ENCODE measurements at regions not wholly inside any gene's neighbourhood (a gene's known extent, or its start where the extent isn't known, plus 50 kb on each side); places are given as distances from the start of the nearest gene placed in this dataset.
A peak's percentile ranks its signal among the peaks of the same experiment; 100 is the strongest.
"Not testable (repeated sequence)": the region's sequence is repeated elsewhere in the genome, so short reads cannot be mapped to it uniquely, and the experiment has no call there.

DNA sequence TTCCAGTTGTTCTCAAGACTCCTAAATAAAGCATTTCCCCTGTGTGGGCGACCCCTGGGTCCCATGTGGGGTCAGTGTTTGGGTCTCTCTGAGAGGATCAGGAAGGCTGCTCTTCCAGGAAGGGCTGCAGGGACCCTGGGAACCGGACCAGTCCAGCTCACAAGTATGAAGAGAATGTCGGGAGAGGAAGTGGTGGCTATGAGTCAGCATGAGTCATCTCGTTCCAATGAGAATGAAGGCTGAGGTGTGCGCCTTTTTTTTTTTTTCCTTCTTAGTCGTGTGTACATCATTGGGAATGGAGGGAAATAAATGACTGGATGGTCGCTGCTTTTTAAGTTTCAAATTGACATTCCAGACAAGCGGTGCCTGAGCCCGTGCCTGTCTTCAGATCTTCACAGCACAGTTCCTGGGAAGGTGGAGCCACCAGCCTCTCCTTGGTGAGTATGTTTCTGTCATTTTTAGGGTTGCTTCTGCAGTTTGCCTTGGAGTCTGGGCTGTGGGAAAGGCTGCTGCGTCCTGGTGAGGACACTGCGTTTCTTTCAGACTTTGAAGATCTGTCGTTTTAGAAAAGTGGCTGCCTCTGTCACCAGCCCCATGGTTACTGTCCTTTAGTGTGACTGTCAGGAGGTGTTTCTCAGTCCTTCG, 292.6 kb upstream of the PLGLB2 start:
- in situ Hi-C loops (cut with MboI; ENCODE audit: low sequenced_read_pairs in 4 of 4); H3K9me3 ChIP-seq; intact Hi-C loops (cut with DNase I; ENCODE audit: low total_unique reads): not testable (repeated sequence)

GRCh38 chr2:87455854-87456249, 292.0 kb upstream of the PLGLB2 start:
- peak; percentile 22 to 31 for ATAC-seq
- in situ Hi-C loops (cut with MboI; ENCODE audit: low sequenced_read_pairs in 4 of 4); H3K9me3 ChIP-seq; DNase-seq; intact Hi-C loops (cut with DNase I; ENCODE audit: low total_unique reads); H3K27me3 ChIP-seq; H3K4me1 ChIP-seq; H3K36me3 ChIP-seq: not testable (repeated sequence)
- Histone ChIP-seq H3K27ac (peak overlapping the region; percentile 44 to 62 (median 59)), H3K4me3 (peak overlapping the region in 3 of 4 donors; percentile 24 to 42 (median 28))

More for the DNA sequence above, 292.6 kb upstream of the PLGLB2 start:
- not testable (repeated sequence) for H3K36me3 ChIP-seq, DNase-seq, H3K4me1 ChIP-seq, H3K27me3 ChIP-seq
- Histone ChIP-seq H3K4me3 (peak overlapping the region in 3 of 4 donors; percentile 24 to 42 (median 28)), H3K27ac (peak overlapping the region; percentile 44 to 62 (median 59))
- peak; percentile 83 to 87 for ATAC-seq

DNA sequence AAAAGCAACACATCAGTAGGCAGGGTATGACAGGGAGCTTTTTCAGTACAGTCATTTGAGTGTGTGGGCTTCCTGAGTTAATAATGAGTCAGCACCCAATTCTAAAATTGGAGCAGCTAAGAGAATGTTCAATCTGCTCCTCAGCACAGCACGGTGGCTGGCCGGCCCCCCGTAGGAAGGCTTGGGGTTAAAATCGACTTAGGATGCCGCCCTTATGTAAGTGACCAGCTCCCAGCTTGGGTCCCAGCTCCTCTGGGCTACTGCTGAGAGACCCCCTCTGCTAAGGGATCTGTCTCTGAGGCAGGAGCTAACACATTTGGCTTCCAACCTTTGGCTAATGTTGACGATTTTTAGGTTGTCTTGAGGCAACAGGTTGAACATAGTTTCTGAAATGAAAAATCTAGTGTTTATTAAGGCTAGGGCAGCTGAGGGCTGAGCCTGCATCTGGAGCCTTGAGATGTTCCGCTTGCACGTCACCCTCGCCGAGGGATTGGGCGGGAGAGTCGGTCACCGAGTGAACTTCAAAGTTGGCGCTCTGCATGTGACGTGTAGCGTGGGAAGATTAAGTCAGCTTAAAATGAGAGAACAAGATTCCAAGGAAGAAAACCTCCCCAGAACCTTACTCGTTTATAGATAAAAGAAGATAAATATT, 291.3 kb upstream of the PLGLB2 start:
- Histone ChIP-seq H3K27ac (peak overlapping the region; percentile 33 to 68 (median 48)), H3K4me3 (peak overlapping the region in 2 of 4 donors; percentile 2 to 28)
- H3K9me3 ChIP-seq; H3K27me3 ChIP-seq; H3K4me1 ChIP-seq; in situ Hi-C loops (cut with MboI; ENCODE audit: low sequenced_read_pairs in 4 of 4); intact Hi-C loops (cut with DNase I; ENCODE audit: low total_unique reads); H3K36me3 ChIP-seq; DNase-seq: not testable (repeated sequence)
- peak in 1 of 2 donors; percentile 34 for ATAC-seq

- in situ Hi-C loops (cut with MboI; ENCODE audit: low sequenced_read_pairs in 4 of 4); DNase-seq; H3K36me3 ChIP-seq; H3K9me3 ChIP-seq; H3K4me1 ChIP-seq; intact Hi-C loops (cut with DNase I; ENCODE audit: low total_unique reads); H3K27ac ChIP-seq; ATAC-seq; H3K4me3 ChIP-seq; H3K27me3 ChIP-seq: not testable (repeated sequence)
These were observed 290.8 kb upstream of the PLGLB2 start for GRCh38 chr2:87457129-87457499.

DNA sequence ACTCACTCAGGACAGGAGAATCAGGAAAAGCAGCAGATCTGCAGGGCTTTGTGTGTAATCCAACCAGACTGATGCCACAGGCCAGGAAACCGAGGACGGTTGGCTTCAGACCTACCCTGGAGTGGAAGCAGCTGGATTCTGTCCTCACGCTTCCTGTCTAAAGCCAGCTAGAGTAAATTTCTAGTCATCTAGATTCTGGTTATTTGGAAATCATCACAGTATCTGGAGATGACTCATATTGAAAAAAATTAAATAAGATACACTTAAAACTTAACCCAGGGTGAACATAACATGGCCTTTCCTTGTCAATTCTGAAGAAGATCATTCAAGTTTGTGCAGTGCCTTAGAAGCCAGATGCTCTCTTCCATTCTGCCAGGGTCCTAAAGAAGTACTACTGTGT, 288.9 kb upstream of the PLGLB2 start:
- H3K27ac ChIP-seq; in situ Hi-C loops (cut with MboI; ENCODE audit: low sequenced_read_pairs in 4 of 4); DNase-seq; H3K9me3 ChIP-seq; intact Hi-C loops (cut with DNase I; ENCODE audit: low total_unique reads); ATAC-seq; H3K27me3 ChIP-seq; H3K36me3 ChIP-seq; H3K4me3 ChIP-seq; H3K4me1 ChIP-seq: not testable (repeated sequence)

DNA sequence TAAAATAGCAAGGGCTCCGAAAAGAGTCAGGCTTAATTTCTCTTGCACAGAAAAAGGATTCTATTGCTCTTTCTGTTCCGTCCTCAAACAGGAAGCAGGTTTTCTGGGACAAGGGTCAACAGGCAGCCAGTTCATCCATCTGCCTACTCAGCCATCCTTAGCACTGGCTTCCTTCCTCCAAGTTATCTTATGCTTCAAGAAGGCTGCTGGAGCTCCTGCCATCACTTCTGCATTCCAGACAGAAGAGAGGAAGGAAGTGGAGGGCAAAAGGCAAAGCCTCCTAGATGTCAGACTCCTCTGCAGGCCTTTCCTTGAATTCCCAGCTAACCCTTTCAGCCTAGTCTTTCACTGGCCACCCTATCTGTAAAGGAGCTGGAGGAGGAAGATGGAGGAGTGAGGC, 287.8 kb upstream of the PLGLB2 start:
- H3K36me3 ChIP-seq; H3K9me3 ChIP-seq; H3K4me1 ChIP-seq; H3K27me3 ChIP-seq; H3K4me3 ChIP-seq; intact Hi-C loops (cut with DNase I; ENCODE audit: low total_unique reads); H3K27ac ChIP-seq; DNase-seq; ATAC-seq; in situ Hi-C loops (cut with MboI; ENCODE audit: low sequenced_read_pairs in 4 of 4): not testable (repeated sequence)

DNA sequence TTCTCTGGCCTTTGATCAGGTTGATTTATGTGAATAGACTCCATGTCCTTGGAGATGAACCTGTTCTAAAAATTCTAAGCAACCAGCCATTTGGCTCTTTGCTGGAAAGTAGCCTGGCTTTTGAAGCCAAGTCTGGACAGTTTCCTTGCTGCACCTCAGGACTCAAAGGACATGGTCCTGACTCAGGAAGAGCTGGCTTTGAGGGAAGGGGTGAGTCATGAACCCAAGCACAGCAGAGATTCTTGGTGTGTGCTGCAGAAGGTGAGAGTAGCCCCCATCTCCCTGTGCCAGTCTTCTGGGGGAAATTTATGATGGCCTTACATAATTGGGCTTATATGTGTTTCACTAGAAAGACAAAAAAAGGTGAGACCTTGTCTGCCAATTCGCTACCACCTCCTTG, 287.2 kb upstream of the PLGLB2 start:
- H3K9me3 ChIP-seq; in situ Hi-C loops (cut with MboI; ENCODE audit: low sequenced_read_pairs in 4 of 4); H3K27me3 ChIP-seq; ATAC-seq; DNase-seq; intact Hi-C loops (cut with DNase I; ENCODE audit: low total_unique reads); H3K4me3 ChIP-seq; H3K27ac ChIP-seq; H3K36me3 ChIP-seq; H3K4me1 ChIP-seq: not testable (repeated sequence)

GRCh38 chr2:87461671-87462070, 286.2 kb upstream of the PLGLB2 start:
- H3K4me3 ChIP-seq; H3K36me3 ChIP-seq; H3K9me3 ChIP-seq; H3K27me3 ChIP-seq; H3K27ac ChIP-seq; H3K4me1 ChIP-seq; in situ Hi-C loops (cut with MboI; ENCODE audit: low sequenced_read_pairs in 4 of 4); intact Hi-C loops (cut with DNase I; ENCODE audit: low total_unique reads); ATAC-seq; DNase-seq: not testable (repeated sequence)

GRCh38 chr2:87464219-87464618, 283.7 kb upstream of the PLGLB2 start:
- DNase-seq; H3K4me3 ChIP-seq; intact Hi-C loops (cut with DNase I; ENCODE audit: low total_unique reads); H3K27me3 ChIP-seq; H3K36me3 ChIP-seq; in situ Hi-C loops (cut with MboI; ENCODE audit: low sequenced_read_pairs in 4 of 4); H3K4me1 ChIP-seq; H3K9me3 ChIP-seq; ATAC-seq; H3K27ac ChIP-seq: not testable (repeated sequence)

DNA sequence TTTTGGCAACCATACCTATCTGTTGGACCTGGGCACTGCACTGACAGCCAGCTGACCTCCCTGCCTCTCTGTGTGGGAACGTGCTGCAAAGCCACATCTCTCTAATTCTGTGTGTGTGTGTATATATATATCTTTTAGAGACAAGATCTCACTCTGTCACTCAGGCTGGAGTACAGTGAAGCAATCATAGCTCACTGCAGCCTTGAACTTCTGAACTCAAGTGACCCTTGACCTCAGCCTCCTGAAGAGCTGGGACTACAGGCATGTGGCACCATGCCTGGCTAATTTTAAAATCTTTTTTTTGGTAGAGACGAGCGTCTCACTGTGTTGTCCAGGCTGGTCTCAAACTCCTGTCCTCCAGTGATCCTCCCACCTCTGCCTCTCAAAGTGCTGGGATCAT, 282.2 kb upstream of the PLGLB2 start:
- H3K36me3 ChIP-seq; H3K27ac ChIP-seq; H3K27me3 ChIP-seq; ATAC-seq; in situ Hi-C loops (cut with MboI; ENCODE audit: low sequenced_read_pairs in 4 of 4); DNase-seq; H3K4me1 ChIP-seq; H3K4me3 ChIP-seq; H3K9me3 ChIP-seq; intact Hi-C loops (cut with DNase I; ENCODE audit: low total_unique reads): not testable (repeated sequence)

GRCh38 chr2:87466591-87467120, 281.2 kb upstream of the PLGLB2 start:
- in situ Hi-C loops (cut with MboI; ENCODE audit: low sequenced_read_pairs in 4 of 4); H3K27me3 ChIP-seq: not testable (repeated sequence)
- peak in 1 of 2 donors; percentile 39 for ATAC-seq

DNA sequence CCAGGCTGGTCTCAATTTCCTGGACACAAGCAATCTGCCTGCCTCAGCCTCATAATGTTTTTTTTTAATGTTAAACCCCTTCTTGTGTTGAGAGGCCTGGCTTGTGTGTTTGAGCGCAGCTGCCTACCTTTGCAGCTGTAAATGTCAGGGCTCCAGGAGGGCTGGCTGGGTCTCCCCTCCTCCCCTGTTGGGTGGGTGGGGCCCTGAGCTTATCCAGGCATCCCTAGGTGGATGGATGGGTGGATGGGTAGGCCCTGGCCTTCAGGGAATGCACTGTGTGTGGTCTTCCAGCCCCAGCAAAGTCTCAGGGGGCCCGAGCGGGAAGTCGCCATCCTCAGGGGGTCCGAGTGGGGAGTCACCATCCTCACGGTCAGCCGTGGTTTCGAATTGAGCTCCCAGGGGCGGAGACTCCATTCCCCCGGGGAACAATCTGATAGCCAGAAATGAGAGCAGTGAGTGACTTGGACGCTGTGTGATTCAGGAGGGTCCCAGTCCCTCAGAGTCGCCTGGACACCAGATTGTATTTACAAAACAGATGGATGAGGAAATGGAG, 279.4 kb upstream of the PLGLB2 start:
- DNase-seq; ATAC-seq; H3K4me1 ChIP-seq; H3K9me3 ChIP-seq; H3K27me3 ChIP-seq; intact Hi-C loops (cut with DNase I; ENCODE audit: low total_unique reads); in situ Hi-C loops (cut with MboI; ENCODE audit: low sequenced_read_pairs in 4 of 4); H3K27ac ChIP-seq; H3K36me3 ChIP-seq; H3K4me3 ChIP-seq: not testable (repeated sequence)

More at GRCh38 chr2:87466591-87467120, 281.2 kb upstream of the PLGLB2 start:
- H3K27ac ChIP-seq; H3K36me3 ChIP-seq; H3K4me3 ChIP-seq; intact Hi-C loops (cut with DNase I; ENCODE audit: low total_unique reads); H3K9me3 ChIP-seq; H3K4me1 ChIP-seq; DNase-seq: not testable (repeated sequence)
